GM12891 (cell line): ENCODE measurements at regions not wholly inside any gene's neighbourhood (a gene's known extent, or its start where the extent isn't known, plus 50 kb on each side); places are given as distances from the start of the nearest gene placed in this dataset.

Experiments
- DNase-seq: peaks from one replicate; pipeline ENCODE4 v3.0.0; 2011; ENCODE audit warnings: low spot score; ENCODE audit not compliant: insufficient read length
- FAIRE-seq: peaks from 2 replicates; lab custom pipeline; 2011; peaks lifted over from hg19 to GRCh38; lab: Jason Lieb, UNC
- PAX5 ChIP-seq: IDR thresholded peaks from 2 replicates; pipeline ENCODE4 v1.6.1; 2011; ENCODE audit warnings: low read length, moderate library complexity, mild to moderate bottlenecking; ENCODE audit not compliant: insufficient read depth, severe bottlenecking
- POLR2A ChIP-seq: IDR thresholded peaks from 2 replicates; pipeline ENCODE4 v1.6.1; 2011; ENCODE audit warnings: low read depth, low read length, control low read depth
- POLR2AphosphoS5 ChIP-seq: IDR thresholded peaks from 2 replicates; pipeline ENCODE4 v1.6.1; 2011; ENCODE audit warnings: low read depth, low read length, control low read depth
- POU2F2 ChIP-seq: IDR thresholded peaks from 2 replicates; pipeline ENCODE4 v1.6.1; 2011; ENCODE audit warnings: low read depth, mild to moderate bottlenecking, control low read depth, low read length, moderate library complexity
- SPI1 ChIP-seq: IDR thresholded peaks from 2 replicates; pipeline ENCODE4 v1.6.1; 2011; ENCODE audit warnings: low read depth, low read length, control low read depth
- TAF1 ChIP-seq: IDR thresholded peaks from 2 replicates; pipeline ENCODE4 v1.6.1; 2011; ENCODE audit warnings: low read depth, low read length, control low read depth

DNA sequence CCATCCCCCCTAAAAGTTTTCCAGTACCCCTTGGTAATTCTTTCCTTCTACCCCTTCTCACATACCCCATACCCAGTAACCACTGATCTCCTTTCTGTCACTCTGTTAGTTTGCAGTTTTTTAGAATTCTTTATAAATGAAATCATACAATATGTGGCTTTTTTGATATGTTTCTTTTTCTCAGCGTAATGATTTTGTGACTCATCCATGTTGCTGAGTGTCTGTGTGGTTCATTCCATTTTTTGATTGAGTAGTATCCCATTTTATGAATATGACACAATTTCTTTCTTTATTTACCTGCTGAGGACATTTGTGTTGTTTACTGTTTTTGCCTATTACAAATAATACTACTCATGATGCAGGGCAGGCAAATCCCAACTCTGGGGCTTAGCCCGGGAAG is 1605.3 kb downstream of the BRINP3 start:
- DNase-seq: no peak
- TF ChIP-seq PAX5 (no peak), POLR2A (no peak), TAF1 (no peak), POU2F2 (no peak), SPI1 (no peak), POLR2AphosphoS5 (no peak)
- no peak for FAIRE-seq

DNA sequence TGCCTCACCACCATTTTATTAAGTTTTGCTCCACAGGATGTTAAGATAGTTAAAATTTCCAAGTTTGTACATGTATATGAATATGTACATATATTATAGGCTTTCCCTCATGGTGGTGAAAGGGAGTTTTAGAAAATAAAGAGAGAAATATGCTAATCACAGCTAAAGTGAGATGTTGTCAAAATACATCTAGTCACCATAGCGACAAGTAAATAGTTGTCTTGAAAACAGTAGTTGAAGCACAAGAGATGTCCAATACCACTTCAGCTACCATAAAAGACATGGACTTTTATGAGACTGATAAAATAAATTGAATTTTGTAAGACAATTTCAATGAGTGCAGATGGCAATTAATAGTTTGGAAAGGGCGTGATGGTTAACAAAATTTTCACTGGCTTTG is 1600.0 kb downstream of the BRINP3 start:
- DNase-seq: no peak
- no peak for FAIRE-seq
- TF ChIP-seq POU2F2: no peak
- TF ChIP-seq TAF1: no peak
- no peak for TF ChIP-seq PAX5
- TF ChIP-seq SPI1: no peak
- TF ChIP-seq POLR2AphosphoS5: no peak
- no peak for TF ChIP-seq POLR2A

DNA sequence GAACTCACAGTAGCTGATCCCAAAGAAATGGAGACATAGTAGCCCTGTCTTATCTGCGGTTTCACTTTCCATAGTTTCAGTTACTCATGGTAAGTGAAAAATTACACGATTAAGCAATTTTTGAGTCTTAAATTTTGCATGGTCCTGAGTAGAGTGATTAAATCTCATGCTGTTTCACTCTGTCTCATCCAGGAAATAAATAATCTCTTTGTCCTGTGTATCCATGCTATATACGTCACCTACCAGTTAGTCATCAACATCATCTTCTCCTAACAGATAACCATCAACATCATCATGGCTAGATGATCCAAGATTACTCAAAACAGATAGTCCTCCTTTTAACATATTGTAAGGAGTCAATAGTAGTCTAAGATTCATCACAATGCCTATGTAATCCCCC is 1589.3 kb downstream of the BRINP3 start:
- FAIRE-seq: no peak
- no peak for DNase-seq
- TF ChIP-seq PAX5: no peak
- no peak for TF ChIP-seq POLR2AphosphoS5
- TF ChIP-seq TAF1: no peak
- no peak for TF ChIP-seq POLR2A
- no peak for TF ChIP-seq POU2F2
- TF ChIP-seq SPI1: no peak

DNA sequence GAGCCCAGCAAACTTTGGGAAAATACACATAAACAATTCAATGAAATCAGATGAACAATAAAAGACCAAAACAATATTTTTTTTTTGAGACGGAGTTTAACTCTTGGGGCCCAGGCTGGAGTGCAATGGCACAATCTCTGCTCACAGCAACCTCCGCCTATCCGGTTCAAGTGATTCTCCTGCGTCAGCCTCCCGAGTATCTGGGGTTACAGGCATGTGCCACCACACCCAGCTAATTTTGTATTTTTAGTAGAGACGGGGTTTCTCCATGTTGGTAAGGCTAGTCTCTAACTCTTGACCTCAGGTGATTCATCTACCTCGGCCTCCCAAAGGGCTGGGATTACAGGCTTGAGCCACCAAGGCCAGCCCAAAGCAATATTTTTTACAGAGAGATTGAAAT is 1588.5 kb downstream of the BRINP3 start:
- FAIRE-seq (no peak), DNase-seq (no peak)
- TF ChIP-seq PAX5: no peak
- TF ChIP-seq TAF1: no peak
- TF ChIP-seq SPI1: no peak
- TF ChIP-seq POU2F2: no peak

DNA sequence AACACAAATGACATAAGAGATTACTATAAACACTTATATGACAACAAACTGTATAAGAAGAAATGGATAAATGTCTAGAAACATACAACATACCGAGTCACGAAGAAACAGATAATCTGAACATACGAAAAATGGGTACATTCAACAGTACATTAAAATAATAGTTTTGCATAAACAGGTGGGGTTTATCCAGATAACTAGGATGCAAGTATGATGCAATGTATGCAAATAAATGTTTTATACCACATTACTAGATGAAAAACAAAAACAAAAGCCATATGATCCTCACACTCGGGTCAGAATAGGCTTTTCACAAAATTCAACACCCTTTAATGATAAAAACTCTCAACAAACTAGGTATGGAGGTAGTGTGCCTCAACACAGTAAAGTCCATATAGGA is 1585.7 kb downstream of the BRINP3 start:
- FAIRE-seq: no peak
- DNase-seq: no peak
- TF ChIP-seq POLR2A (no peak), TAF1 (no peak), PAX5 (no peak), POLR2AphosphoS5 (no peak), SPI1 (no peak), POU2F2 (no peak)

DNA sequence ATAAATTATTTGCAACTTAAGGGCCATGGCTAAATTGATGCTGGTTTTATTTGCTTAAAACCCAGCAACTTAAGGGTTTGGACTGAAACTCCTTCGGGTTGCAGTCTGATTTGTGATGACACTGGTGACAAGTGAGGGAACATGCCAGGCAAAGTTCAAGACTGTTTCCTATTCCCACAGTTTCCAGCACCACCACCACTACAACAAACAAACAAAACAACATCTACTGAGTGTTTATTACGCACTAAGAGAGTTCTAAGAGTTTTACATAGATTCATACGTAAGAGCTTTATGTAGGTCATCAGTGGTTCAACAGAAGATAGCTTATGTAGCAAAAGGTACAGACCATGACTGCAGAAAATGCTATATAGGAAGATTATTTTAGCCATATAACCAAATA is 1582.1 kb downstream of the BRINP3 start:
- DNase-seq (no peak), FAIRE-seq (no peak)
- no peak for TF ChIP-seq TAF1
- TF ChIP-seq POLR2A: no peak
- TF ChIP-seq POU2F2: no peak
- no peak for TF ChIP-seq PAX5
- no peak for TF ChIP-seq SPI1
- no peak for TF ChIP-seq POLR2AphosphoS5

DNA sequence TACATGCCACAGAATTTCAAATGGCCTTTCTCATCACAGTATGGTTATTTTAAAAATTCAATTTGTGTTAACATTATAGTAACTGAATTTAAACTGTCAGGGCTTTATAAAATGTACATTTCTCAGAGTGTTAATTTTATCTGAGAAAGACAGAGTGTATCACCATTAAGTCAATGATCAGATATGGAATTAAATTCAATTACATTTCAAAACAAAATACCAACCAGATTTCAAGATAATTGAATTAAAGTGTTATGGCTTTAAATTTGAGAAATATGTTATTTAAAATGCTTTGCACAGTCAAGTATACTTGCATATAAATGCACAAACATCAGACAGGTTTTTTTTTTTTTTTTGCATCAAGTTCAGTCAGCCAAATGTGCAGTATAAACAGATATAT is 1574.4 kb downstream of the BRINP3 start:
- DNase-seq: no peak
- no peak for FAIRE-seq
- TF ChIP-seq POLR2A (no peak), POLR2AphosphoS5 (no peak), TAF1 (no peak), SPI1 (no peak), POU2F2 (no peak), PAX5 (no peak)

DNA sequence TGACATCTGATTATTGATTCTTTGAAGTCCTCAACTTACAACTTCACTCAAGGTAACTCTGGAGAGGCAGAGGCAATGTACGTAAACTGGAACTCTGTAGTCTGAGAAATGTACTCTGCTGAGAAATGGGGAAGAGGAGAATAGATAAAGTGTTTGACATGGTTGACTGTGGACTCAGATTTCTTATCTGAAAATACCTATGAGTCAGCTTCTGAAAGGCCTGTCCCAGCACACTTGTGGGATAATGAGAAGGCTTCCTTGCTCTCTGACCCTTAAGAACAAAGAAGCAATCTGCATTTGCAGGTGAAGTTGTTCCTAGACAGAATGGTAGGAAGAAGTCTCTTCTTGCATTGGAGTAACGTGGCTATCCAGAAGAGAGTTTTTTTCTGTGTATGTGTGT is 1573.5 kb downstream of the BRINP3 start:
- DNase-seq (no peak), FAIRE-seq (no peak)
- TF ChIP-seq PAX5: no peak
- TF ChIP-seq SPI1: no peak
- TF ChIP-seq POU2F2: no peak
- TF ChIP-seq POLR2A: no peak
- TF ChIP-seq POLR2AphosphoS5: no peak
- TF ChIP-seq TAF1: no peak

DNA sequence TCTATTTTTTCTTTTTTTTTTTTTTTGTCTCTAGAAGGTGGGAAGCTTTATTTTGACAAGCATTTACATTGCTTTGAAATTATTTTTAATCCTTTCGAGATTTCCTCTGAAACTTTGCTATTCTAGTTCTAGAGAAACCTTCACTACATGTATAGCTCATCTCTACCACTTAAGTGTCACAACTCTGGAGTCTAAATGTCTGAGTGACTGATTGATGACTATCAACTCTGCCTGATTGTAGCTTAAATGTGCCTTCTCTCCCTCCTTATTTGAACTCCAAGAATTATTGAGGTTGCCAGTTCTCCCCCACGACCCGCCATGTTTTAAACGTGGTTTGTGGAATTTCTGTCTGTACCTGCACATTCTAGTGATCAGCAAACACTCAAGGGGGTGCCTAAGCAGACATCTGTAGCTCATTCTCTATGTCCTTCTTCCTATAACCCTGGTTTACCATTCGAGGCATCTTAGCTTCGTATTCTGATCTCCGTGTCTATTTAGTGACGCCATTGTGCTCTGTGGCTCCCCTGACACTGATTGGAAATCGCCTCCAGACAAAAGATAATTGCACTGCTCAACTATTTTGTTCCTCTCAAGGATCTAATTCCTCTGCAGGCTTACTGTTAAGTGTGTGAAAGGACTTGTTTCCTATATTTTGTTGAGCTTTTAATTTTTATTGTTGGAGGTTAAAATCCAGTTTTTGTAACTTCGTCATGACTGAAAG is 1570.6 kb downstream of the BRINP3 start:
- FAIRE-seq: no peak
- no peak for DNase-seq
- TF ChIP-seq TAF1 (no peak), POU2F2 (no peak), PAX5 (no peak)

DNA sequence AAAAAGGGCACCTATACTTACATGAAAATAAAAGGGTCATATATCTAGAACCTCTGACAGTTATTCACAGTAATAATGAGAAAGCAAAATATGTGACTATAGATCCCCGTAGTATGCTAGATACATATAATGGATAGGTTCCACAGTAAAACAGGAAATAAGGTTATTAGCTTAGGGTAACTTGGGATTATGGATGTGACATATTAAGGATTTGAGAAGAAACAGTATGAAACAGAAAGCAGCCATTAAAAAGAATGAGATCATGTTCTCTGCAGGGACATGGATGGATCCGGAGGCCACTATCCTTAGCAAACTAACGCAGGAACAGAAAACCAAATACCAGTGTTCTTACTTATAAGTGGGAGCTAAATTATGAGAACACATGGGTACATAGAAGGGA is 1547.3 kb downstream of the BRINP3 start:
- TF ChIP-seq POLR2AphosphoS5: no peak
- no peak for TF ChIP-seq POU2F2
- TF ChIP-seq POLR2A: no peak
- no peak for TF ChIP-seq TAF1
- no peak for TF ChIP-seq SPI1
- TF ChIP-seq PAX5: no peak
- DNase-seq: no peak
- FAIRE-seq: no peak

DNA sequence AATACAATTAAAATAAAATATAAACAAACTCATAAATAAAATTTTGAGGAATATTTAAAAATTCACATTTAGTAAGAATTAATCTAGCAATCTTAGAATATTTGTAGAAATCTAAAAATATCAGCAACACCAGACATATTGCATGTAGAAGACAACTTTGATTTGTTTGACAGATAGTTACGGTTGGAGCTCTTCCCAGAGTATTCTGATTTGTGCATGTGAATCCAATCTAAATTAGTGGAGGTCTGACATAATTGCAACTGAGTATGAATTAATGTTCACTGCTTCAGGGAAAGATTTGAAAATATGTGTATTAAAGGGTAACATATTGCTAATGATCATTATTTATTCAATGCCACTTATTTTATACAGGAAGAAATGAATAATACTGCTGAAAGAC is 1546.2 kb downstream of the BRINP3 start:
- FAIRE-seq: no peak

More for the DNA sequence above, 1546.2 kb downstream of the BRINP3 start:
- no peak for DNase-seq
- TF ChIP-seq TAF1 (no peak), PAX5 (no peak), POLR2AphosphoS5 (no peak), POLR2A (no peak)
